GM23248 (cell line): ENCODE measurements at regions not wholly inside any gene's neighbourhood (a gene's known extent, or its start where the extent isn't known, plus 50 kb on each side); places are given as distances from the start of the nearest gene placed in this dataset.

Experiments
- EZH2 ChIP-seq: fragments of 200-600 bp; sonication (generic); IDR thresholded peaks from 2 replicates; pipeline ENCODE4 v1.6.1; 2018; ENCODE audit warnings: antibody characterized with exemption, mild to moderate bottlenecking; ENCODE audit not compliant: insufficient read depth, poor library complexity, severe bottlenecking
- EZH2phosphoT487 ChIP-seq: fragments of 200-600 bp; sonication (generic); IDR thresholded peaks from 2 replicates; pipeline ENCODE4 v1.6.1; 2018; ENCODE audit warnings: antibody characterized with exemption, moderate library complexity, mild to moderate bottlenecking, low read depth; ENCODE audit not compliant: insufficient read depth

GRCh38 chr15:36329592-36329991, 249.8 kb upstream of the CDIN1 start:
- TF ChIP-seq EZH2: no peak
- TF ChIP-seq EZH2phosphoT487: no peak
